Endothelial cell of umbilical vein (primary cell): ENCODE measurements at regions not wholly inside any gene's neighbourhood (a gene's known extent, or its start where the extent isn't known, plus 50 kb on each side); places are given as distances from the start of the nearest gene placed in this dataset.

Experiments
- MYC ChIP-seq: IDR thresholded peaks from one replicate; pipeline ENCODE4 v1.6.1; 2011; ENCODE audit warnings: mild to moderate bottlenecking, low read depth, low read length
- POLR2AphosphoS5 ChIP-seq: IDR thresholded peaks from 2 replicates; pipeline ENCODE4 v1.6.1; 2012; ENCODE audit warnings: low read depth, mild to moderate bottlenecking, control low read depth, low read length, moderate library complexity; ENCODE audit not compliant: insufficient read depth
- TF ChIP-seq, protein P1 (sequence below), 2 donors: IDR thresholded peaks; 1 replicate in 1 of 2; 2 replicates in 1 of 2; pipeline ENCODE4 v1.5.1; 2011; ENCODE audit warnings: low read length in 2 of 2, mild to moderate bottlenecking in 2 of 2, moderate library complexity in 2 of 2, control low read depth in 1 of 2, inconsistent platforms in 1 of 2, low read depth in 1 of 2; ENCODE audit not compliant: insufficient read depth in 1 of 2; ENCODE audit errors: extremely low read depth in 1 of 2

DNA sequence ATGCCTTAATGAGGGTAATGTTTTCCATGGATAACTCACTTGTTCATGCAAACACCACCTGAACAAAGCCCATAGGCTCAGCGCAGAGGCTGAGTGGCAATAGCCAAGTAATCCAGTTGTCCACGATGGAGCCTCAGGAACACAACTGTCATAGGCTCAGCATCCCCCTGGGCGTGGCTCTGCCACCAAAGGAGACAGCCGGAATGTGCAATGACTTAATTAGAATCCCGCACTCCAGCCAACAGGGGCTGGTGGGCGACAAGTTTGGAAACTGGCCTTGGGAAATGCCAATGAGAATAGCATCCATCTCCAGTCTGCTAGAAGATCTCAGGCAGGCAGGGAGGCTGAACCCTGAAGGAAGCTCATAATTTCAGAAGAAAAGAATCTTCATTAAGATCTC lies 411.7 kb upstream of the NRP1 start:
- TF ChIP-seq, protein P1, sequence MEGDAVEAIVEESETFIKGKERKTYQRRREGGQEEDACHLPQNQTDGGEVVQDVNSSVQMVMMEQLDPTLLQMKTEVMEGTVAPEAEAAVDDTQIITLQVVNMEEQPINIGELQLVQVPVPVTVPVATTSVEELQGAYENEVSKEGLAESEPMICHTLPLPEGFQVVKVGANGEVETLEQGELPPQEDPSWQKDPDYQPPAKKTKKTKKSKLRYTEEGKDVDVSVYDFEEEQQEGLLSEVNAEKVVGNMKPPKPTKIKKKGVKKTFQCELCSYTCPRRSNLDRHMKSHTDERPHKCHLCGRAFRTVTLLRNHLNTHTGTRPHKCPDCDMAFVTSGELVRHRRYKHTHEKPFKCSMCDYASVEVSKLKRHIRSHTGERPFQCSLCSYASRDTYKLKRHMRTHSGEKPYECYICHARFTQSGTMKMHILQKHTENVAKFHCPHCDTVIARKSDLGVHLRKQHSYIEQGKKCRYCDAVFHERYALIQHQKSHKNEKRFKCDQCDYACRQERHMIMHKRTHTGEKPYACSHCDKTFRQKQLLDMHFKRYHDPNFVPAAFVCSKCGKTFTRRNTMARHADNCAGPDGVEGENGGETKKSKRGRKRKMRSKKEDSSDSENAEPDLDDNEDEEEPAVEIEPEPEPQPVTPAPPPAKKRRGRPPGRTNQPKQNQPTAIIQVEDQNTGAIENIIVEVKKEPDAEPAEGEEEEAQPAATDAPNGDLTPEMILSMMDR (IDR thresholded peaks at IDR 0.05; ENCODE audit: extremely low read depth in 1 of 2, insufficient read depth in 1 of 2, low read depth in 1 of 2, low read length in 2 of 2) = no peak
- TF ChIP-seq POLR2AphosphoS5 (no peak), MYC (no peak)
